Mesodermal cell (in vitro differentiated cells): ENCODE measurements at regions not wholly inside any gene's neighbourhood (a gene's known extent, or its start where the extent isn't known, plus 50 kb on each side); places are given as distances from the start of the nearest gene placed in this dataset.

Experiments
- H3K27ac ChIP-seq: 2 replicates; pipeline ENCODE4 v1.7.0; 2013; ENCODE audit warnings: mild to moderate bottlenecking, low read depth, low read length, moderate library complexity; ENCODE audit not compliant: severe bottlenecking
- H3K36me3 ChIP-seq: 2 replicates; pipeline ENCODE4 v1.7.1; 2013; ENCODE audit warnings: mild to moderate bottlenecking, low read length, moderate library complexity; ENCODE audit not compliant: control insufficient read depth, insufficient read depth
- H3K4me1 ChIP-seq: one replicate; pipeline ENCODE4 v1.7.1; 2013; ENCODE audit warnings: mild to moderate bottlenecking, low read length; ENCODE audit not compliant: insufficient read depth, control insufficient read depth, poor library complexity, severe bottlenecking
- H3K4me3 ChIP-seq: 2 replicates; pipeline ENCODE4 v1.7.0; 2013; ENCODE audit warnings: low read length, control low read depth, mild to moderate bottlenecking; ENCODE audit not compliant: insufficient read depth, poor library complexity, severe bottlenecking; ENCODE audit errors: extremely low read depth
- H3K9me3 ChIP-seq: 2 replicates; pipeline ENCODE4 v1.7.1; 2013; ENCODE audit warnings: mild to moderate bottlenecking, low read length, moderate library complexity; ENCODE audit not compliant: control insufficient read depth
- WGBS, 2 experiments: methylation state at CpG; one replicate each; pipeline ENCODE4 v1.1.5; 2013; ENCODE audit warnings: missing lambda C conversion rate in 2 of 2; ENCODE audit not compliant: insufficient coverage in 2 of 2; 5-methylcytosine and 5-hydroxymethylcytosine counted together

DNA sequence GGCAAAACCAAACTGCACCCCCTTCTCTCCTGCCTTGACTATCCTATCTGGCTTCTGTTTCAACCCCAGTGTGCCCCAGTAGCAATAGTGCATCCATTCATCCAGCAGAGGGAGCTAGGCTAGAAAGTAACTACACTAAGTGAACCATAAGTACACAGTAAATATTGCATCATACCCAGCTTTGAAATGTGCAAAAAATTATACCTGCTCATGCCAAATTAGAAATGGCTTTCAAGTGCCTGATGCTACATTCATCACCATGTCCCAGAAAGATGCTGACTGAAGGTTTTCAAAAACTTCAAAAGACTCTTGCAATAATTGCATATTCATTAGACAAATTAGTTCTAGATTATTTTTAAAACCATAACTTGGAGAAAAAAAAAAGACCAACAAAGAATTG lies 153.5 kb downstream of the PRELID2 start:
- Histone ChIP-seq H3K4me1 (no peaks in the 10 kb centered on the region), H3K36me3 (no peaks in the 10 kb centered on the region), H3K27ac (no peak overlapping the region), H3K9me3 (no peaks in the 10 kb centered on the region), H3K4me3 (no peak overlapping the region)

DNA sequence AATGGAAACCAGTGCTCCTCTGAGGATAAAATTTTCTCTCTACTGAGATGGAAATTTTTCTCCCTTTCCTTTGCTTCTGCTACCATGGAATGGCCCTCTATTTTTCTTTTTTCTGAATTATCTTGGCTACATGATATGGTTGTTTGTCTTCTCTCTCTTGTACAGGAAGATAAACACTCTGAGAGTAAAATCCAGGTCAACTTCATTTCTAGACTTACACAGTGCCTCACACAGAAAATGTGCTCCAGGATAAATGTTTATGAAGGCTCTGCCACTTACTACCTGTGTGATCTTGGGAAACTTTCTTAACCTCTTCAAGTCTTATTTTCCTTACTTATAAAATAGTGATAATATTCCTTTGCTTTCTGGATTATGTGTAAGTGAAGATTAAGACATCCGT lies 153.9 kb downstream of the PRELID2 start:
- Histone ChIP-seq H3K9me3 (no peaks in the 10 kb centered on the region), H3K4me1 (no peaks in the 10 kb centered on the region), H3K36me3 (no peaks in the 10 kb centered on the region), H3K4me3 (no peak overlapping the region), H3K27ac (no peak overlapping the region)
- 80% methylated on average over 1 of the region's 1 CpG; no CpG with 5 or more reads in 1 of the 2 experiments for WGBS, 2 experiments

DNA sequence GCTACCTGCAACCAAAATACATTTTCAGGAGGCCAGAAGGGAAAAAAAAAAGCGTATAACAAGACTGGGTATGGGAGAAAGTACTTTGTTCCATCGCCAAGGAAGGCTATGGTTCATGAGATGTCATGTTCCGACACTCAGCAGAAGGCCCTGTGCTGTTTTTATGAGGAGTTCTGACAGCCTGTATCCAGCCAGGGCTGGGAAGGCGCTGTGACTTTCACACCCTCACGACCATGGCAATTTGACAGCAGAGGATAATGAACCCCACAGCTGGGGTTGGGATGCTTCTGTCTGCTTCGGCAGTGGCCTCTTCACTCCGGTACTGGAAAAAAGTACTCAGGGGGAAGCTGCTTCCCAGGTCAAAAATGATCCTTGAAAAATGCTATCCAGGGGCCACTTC lies 154.4 kb downstream of the PRELID2 start:
- no peaks in the 10 kb centered on the region for H3K4me1 ChIP-seq
- WGBS, 2 experiments: 85 to 89% methylated on average over 4 to 7 of the region's 7 CpGs
- no peaks in the 10 kb centered on the region for H3K9me3 ChIP-seq
- H3K27ac ChIP-seq: no peak overlapping the region
- no peak overlapping the region for H3K4me3 ChIP-seq
- H3K36me3 ChIP-seq: no peaks in the 10 kb centered on the region

DNA sequence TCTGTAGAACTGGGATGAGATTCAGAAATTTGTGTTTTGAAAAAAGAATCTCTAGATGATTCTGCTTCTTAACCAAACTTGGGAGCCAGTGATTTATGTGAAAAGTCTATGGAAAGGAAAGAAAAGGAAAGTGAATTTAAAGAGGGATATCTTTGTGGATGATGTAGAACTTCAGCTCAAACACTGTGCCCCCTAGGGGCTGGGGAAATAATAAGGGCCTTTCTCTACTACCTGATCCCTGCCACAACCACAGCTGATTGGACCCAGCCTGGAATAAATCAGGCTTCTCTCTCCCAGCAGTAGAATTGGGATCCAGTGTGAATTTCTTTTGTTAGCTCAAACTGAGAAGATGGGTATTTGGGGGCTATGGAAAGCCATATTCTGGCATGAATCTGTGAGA lies 155.0 kb downstream of the PRELID2 start:
- Histone ChIP-seq H3K4me1 (no peaks in the 10 kb centered on the region), H3K4me3 (no peak overlapping the region), H3K36me3 (no peaks in the 10 kb centered on the region), H3K9me3 (no peaks in the 10 kb centered on the region), H3K27ac (no peak overlapping the region)

DNA sequence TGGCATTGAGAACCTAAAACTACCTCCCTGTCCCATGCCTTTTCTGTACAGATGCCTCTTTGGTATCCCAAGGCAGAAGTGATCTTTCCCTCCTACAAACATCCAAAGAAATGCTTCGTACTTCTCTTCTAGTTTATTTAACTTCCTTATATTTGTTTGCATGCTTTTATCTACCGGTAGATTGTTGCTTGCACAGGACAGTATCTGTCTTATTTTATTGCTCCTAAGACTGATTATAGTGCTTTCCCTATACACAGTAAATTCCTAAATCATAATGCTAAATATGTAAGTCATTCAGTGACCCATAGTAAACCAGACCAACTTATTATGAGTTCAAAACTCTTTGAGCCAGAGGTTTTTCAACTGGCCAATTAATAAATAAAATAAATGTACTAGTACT lies 156.9 kb downstream of the PRELID2 start:
- Histone ChIP-seq H3K4me1 (no peaks in the 10 kb centered on the region), H3K27ac (no peak overlapping the region), H3K36me3 (no peaks in the 10 kb centered on the region), H3K9me3 (no peaks in the 10 kb centered on the region), H3K4me3 (no peak overlapping the region)
- 100% methylated on average over 2 of the region's 2 CpGs; no CpG with 5 or more reads in 1 of the 2 experiments for WGBS, 2 experiments

DNA sequence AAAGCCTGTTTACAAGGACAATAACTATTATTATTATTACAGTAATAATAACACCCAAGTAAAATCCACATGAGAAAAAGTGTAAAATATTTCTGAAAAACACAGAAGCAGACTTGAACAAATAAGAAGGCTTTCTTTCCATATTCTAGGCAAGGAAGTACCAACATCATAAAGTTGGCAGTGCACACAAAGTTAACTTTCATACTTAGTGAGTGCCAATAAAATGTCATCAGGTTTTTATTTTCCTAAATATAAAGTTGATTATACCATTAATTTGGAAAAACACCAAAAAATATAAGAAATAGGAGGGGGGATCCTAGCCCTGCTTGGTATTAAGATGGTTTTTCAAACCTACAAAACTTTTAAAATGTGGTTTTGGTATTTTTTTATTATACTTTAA lies 161.4 kb downstream of the PRELID2 start:
- Histone ChIP-seq H3K27ac (no peak overlapping the region), H3K9me3 (no peaks in the 10 kb centered on the region), H3K4me1 (no peaks in the 10 kb centered on the region), H3K36me3 (no peaks in the 10 kb centered on the region), H3K4me3 (no peak overlapping the region)

DNA sequence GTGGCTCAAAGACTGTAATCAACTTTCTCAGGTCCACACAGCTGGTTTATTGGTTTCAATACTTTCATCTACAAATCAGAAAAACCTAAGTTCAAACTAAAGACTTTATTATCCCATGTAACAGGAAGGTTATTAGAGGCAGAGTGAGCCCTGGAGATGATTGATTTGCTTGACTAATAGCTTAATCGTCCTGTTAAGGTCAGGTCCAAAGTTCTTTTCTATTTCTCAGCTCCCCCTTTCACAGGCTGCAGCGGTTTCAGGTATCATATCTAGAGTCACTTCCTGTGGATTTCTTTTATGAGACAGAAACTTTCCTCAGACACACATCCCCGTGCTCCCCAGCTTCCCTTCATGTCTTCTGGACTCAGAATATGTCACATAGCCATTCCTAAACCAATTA lies 166.4 kb downstream of the PRELID2 start:
- Histone ChIP-seq H3K27ac (no peak overlapping the region), H3K9me3 (no peaks in the 10 kb centered on the region), H3K4me1 (no peaks in the 10 kb centered on the region), H3K36me3 (no peaks in the 10 kb centered on the region), H3K4me3 (no peak overlapping the region)
- WGBS, 2 experiments: 80 to 85% methylated on average over 1 to 2 of the region's 3 CpGs

DNA sequence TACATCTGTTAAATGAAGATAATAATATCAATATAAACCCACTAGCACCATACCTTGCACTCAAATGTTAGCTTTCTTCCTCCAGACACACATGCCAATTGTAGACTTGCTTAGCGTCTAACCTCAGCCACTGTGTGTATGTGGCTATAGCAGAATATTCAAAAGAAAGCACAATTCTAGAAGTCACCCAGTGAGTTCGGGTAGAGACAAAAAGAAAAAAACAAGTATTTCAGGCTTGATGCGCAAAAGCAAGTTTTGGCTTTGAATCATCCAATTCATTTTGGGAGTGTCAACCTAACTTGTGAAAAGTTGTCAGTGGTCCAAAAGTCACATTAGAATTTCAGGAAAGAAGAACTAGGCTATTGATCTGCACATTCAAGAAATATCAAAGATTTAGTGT lies 167.4 kb downstream of the PRELID2 start:
- Histone ChIP-seq H3K4me3 (no peak overlapping the region), H3K36me3 (no peaks in the 10 kb centered on the region), H3K4me1 (no peaks in the 10 kb centered on the region), H3K27ac (no peak overlapping the region), H3K9me3 (no peaks in the 10 kb centered on the region)
- WGBS, 2 experiments: 86 to 89% methylated on average over 2 of the region's 3 CpGs

DNA sequence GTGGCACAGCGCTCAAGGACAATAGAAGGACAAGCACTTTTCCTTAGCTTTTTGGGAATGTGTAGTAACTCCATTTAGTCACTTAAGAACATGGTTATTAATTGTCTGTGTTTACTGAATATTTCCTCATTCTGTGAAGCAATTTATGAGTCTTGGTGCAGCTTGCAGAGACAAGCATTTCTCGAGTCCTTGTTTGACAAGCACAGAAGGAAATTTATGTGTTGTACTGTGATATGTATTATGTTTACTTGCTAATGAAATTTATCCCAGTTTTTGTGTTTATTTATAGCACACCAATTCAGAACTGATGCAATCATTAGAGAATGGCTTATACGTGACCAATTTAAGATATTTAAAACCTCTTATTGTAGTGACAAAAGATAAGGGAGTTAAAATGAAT lies 168.6 kb downstream of the PRELID2 start:
- H3K4me3 ChIP-seq: no peak overlapping the region
- no peak overlapping the region for H3K27ac ChIP-seq
- no CpG with 5 or more reads among the region's 3 CpGs for WGBS, 2 experiments
- no peaks in the 10 kb centered on the region for H3K4me1 ChIP-seq
- H3K36me3 ChIP-seq: no peaks in the 10 kb centered on the region
- no peaks in the 10 kb centered on the region for H3K9me3 ChIP-seq

DNA sequence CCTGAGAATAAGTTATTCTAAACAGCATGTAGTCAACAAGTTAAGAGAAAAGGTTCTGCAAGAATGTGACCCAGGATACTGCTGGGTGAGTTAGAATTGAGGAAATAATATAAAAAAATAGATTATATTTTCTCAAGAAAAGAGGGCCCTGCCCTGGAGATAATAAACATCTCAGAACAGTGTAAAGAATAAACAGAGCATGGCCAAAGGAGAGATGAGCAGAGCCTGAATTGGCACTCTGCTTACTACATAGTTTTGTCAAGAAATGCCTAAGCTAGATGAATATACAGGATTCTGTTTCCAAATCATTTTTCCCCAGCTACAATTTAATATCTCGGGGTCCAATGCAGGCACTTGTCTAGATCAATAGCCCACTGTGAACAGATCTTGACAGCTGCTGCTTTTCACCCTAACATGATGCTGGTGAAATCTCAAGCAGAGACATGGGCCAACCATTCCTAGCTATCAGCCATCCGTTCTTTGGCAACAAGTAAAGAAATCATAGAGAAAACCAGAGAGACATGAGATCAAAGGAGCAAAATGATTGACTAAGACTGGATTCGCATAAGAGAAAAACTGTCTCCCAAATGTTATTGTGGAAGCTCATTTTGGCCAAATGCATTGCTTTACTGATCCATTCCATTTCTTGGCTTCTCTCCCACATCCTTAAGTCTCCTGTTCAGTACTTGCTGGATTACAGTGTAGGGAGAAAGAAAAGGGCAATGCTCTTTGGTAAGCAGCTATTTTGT lies 173.2 kb downstream of the PRELID2 start:
- Histone ChIP-seq H3K4me3 (no peak overlapping the region), H3K36me3 (no peaks in the 10 kb centered on the region), H3K9me3 (no peaks in the 10 kb centered on the region), H3K4me1 (no peaks in the 10 kb centered on the region), H3K27ac (no peak overlapping the region)
- 88 to 95% methylated on average over 2 to 3 of the region's 3 CpGs for WGBS, 2 experiments

DNA sequence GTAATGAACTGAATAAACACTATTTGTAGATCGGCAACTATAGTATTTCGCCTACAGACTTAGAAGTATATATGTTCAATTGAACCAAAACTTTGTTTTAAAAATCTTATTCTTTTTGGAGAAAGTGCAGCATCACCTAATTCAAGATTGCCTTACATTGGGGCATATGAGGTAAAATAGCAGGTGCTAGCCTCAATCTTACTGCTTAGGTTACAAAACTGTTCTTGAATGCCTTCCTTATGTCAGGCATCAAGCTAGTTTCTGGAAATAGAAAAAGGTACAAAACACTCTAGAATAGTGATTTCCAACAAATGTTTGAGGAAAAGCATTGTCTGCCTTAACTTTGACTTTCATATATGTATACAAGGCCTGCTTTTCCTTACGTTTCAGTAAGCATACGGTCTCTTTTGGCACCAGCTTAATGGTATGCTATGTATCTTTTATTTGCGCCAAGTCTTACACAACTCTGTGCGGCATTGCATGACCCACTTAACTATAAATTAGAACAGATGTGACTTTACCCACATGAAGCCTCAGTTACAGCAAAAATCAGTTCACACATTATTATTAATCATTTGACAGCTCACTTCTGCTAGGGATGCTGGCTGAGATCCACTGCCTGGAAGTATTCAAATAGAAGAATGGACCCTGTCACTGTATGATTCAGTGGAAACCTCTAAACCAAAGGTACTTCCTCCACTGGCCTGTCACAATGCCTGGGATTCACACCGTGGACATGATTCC lies 174.1 kb downstream of the PRELID2 start:
- 94% methylated on average over 3 of the region's 7 CpGs; no CpG with 5 or more reads in 1 of the 2 experiments for WGBS, 2 experiments
- Histone ChIP-seq H3K4me3 (no peak overlapping the region), H3K9me3 (no peaks in the 10 kb centered on the region), H3K4me1 (no peaks in the 10 kb centered on the region), H3K27ac (no peak overlapping the region), H3K36me3 (no peaks in the 10 kb centered on the region)
